ENCODE measurements at regions not wholly inside any gene's neighbourhood (a gene's known extent, or its start where the extent isn't known, plus 50 kb on each side); places are given as distances from the start of the nearest gene placed in this dataset.

- CTCF ChIA-PET: interaction anchor here (0.7 kb wide), 1 partner anchor 451 kb away, joined by 3 read pairs; no protein-coding TSS in a partner anchor
These were observed 141.0 kb upstream of the PPP1R26 start for GRCh38 chr9:135338546-135338945.

GRCh38 chr9:135339378-135339973 is 140.1 kb upstream of the PPP1R26 start:
- no peak overlapping the region for H3K27ac ChIP-seq (ENCODE audit: low read length)
- in situ Hi-C loops (cut with HindIII; ENCODE audit: low pct_unique_long_range_greater_than_20kb, low sequenced_read_pairs) (no loop called here), intact Hi-C loops (cut with micrococcal nuclease; ENCODE audit: unreplicated experiment) (no loop called here)
- ChIA-PET POLR2A (no interaction called here), CTCF (interaction anchor here (0.7 kb wide), 1 partner anchor 74 kb away, joined by 3 read pairs; no protein-coding TSS in a partner anchor)
- ATAC-seq: no peak
- H3K4me3 ChIP-seq (ENCODE audit: low read depth in 2 of 2, low read length in 2 of 2): no peak overlapping the region
- no peak for TF ChIP-seq CTCF (IDR thresholded peaks at IDR 0.05)
- no peak for TF ChIP-seq REST (IDR thresholded peaks at IDR 0.05; ENCODE audit: insufficient read depth in 1 of 2, low read depth in 2 of 2, low read length in 1 of 2)
- no peak for TF ChIP-seq POLR2AphosphoS5 (IDR thresholded peaks at IDR 0.05; ENCODE audit: low read depth, low read length)
- no peak for TF ChIP-seq TCF7L2 (IDR thresholded peaks at IDR 0.05; ENCODE audit: low read depth, low read length)
- TF ChIP-seq SIN3A (IDR thresholded peaks at IDR 0.05; ENCODE audit: borderline replicate concordance, insufficient read depth, low read depth, low read length): no peak
- DNase-seq (ENCODE audit: low read depth, low spot score): no peak
- H3K9me3 ChIP-seq (ENCODE audit: control insufficient read depth, insufficient read depth, low read depth, low read length): no peaks in the 10 kb centered on the region
- H3K4me1 ChIP-seq (ENCODE audit: control insufficient read depth, insufficient read depth, low read length): no peaks in the 10 kb centered on the region
- H3K27me3 ChIP-seq (ENCODE audit: control insufficient read depth, insufficient read depth, low read length): no peaks in the 10 kb centered on the region; the same call in 1 of the 2 replicates
- no peaks in the 10 kb centered on the region for H3K36me3 ChIP-seq (ENCODE audit: control insufficient read depth, insufficient read depth, low read length)
- no TSS peak for BruUV-seq (replicated peaks)

More at GRCh38 chr9:135338546-135338945, 141.0 kb upstream of the PPP1R26 start:
- POLR2A ChIA-PET: no interaction called here
- in situ Hi-C loops (cut with HindIII; ENCODE audit: low pct_unique_long_range_greater_than_20kb, low sequenced_read_pairs): no loop called here
- H3K4me1 ChIP-seq (ENCODE audit: control insufficient read depth, insufficient read depth, low read length): no peaks in the 10 kb centered on the region
- no peak for DNase-seq (ENCODE audit: low read depth, low spot score)
- no TSS peak for BruUV-seq (replicated peaks)
- no peaks in the 10 kb centered on the region; the same call in 1 of the 2 replicates for H3K27me3 ChIP-seq (ENCODE audit: control insufficient read depth, insufficient read depth, low read length)
- H3K4me3 ChIP-seq (ENCODE audit: low read depth in 2 of 2, low read length in 2 of 2): no peak overlapping the region
- intact Hi-C loops (cut with micrococcal nuclease; ENCODE audit: unreplicated experiment): no loop called here
- H3K36me3 ChIP-seq (ENCODE audit: control insufficient read depth, insufficient read depth, low read length): no peaks in the 10 kb centered on the region
- H3K9me3 ChIP-seq (ENCODE audit: control insufficient read depth, insufficient read depth, low read depth, low read length): no peaks in the 10 kb centered on the region
- no peak overlapping the region for H3K27ac ChIP-seq (ENCODE audit: low read length)
- TF ChIP-seq TCF7L2 (IDR thresholded peaks at IDR 0.05; ENCODE audit: low read depth, low read length) (no peak), POLR2AphosphoS5 (IDR thresholded peaks at IDR 0.05; ENCODE audit: low read depth, low read length) (no peak), CTCF (IDR thresholded peaks at IDR 0.05) (no peak), REST (IDR thresholded peaks at IDR 0.05; ENCODE audit: insufficient read depth in 1 of 2, low read depth in 2 of 2, low read length in 1 of 2) (no peak), SIN3A (IDR thresholded peaks at IDR 0.05; ENCODE audit: borderline replicate concordance, insufficient read depth, low read depth, low read length) (no peak)
- ATAC-seq: no peak
